Activated CD4-positive, alpha-beta memory T cell treated with anti-CD3 and anti-CD28 coated beads for 36 hours (primary cell): ENCODE measurements at regions not wholly inside any gene's neighbourhood (a gene's known extent, or its start where the extent isn't known, plus 50 kb on each side); places are given as distances from the start of the nearest gene placed in this dataset.

ENCODE experiments used
- CTCF ChIA-PET: fragments of 350-600 bp; sonication (Branson Sonifier 250); formaldehyde crosslinking; loops from one replicate; lab custom pipeline; 2021; ENCODE audit warnings: antibody characterized with exemption, inconsistent platforms; lab: Charles Lee
- POLR2A ChIA-PET: fragments of 350-600 bp; sonication (Branson Sonifier 250); formaldehyde crosslinking; loops from one replicate; lab custom pipeline; 2021; ENCODE audit warnings: antibody characterized with exemption; lab: Charles Lee
- DNase-seq: peaks from one replicate; pipeline ENCODE4 v3.0.0-alpha.2; 2020
- H3K27ac Mint-ChIP-seq: one replicate; pipeline ENCODE4 v1.8.0; 2021; ENCODE audit warnings: mixed read lengths
- H3K27me3 Mint-ChIP-seq: one replicate; pipeline ENCODE4 v1.8.0; 2021; ENCODE audit warnings: mixed read lengths
- H3K36me3 Mint-ChIP-seq: one replicate; pipeline ENCODE4 v1.8.0; 2021; ENCODE audit warnings: mixed read lengths
- H3K4me1 Mint-ChIP-seq: one replicate; pipeline ENCODE4 v1.8.0; 2021; ENCODE audit warnings: low read depth, mixed read lengths
- H3K4me3 Mint-ChIP-seq: one replicate; pipeline ENCODE4 v1.8.0; 2021; ENCODE audit warnings: mild to moderate bottlenecking, mixed read lengths
- H3K9me3 Mint-ChIP-seq: one replicate; pipeline ENCODE4 v1.8.0; 2021; ENCODE audit warnings: mixed read lengths
- intact Hi-C: fragments of 100-400 bp; cut with micrococcal nuclease; formaldehyde crosslinking; loops from one replicate; pipeline ENCODE4 v1.15.1; 2023

- ChIA-PET CTCF (interaction anchor here (0.6 kb wide), 1 partner anchor 662 kb away, joined by 4 read pairs; no protein-coding TSS in a partner anchor), POLR2A (no interaction called here)
- Mint-ChIP-seq H3K27me3 (peaks cover 5% of the 10 kb centered on the region), H3K27ac (no peak overlapping the region), H3K4me3 (no peak overlapping the region), H3K36me3 (no peaks in the 10 kb centered on the region), H3K9me3 (no peaks in the 10 kb centered on the region), H3K4me1 (no peaks in the 10 kb centered on the region)
- intact Hi-C loops: no loop called here
- DNase-seq: no peak
Measured at GRCh38 chr6:40735521-40735920, 148.4 kb upstream of the LRFN2 start.

- H3K9me3 Mint-ChIP-seq: no peaks in the 10 kb centered on the region
Measured at GRCh38 chr6:40735121-40735520, 148.0 kb upstream of the LRFN2 start.

GRCh38 chr6:40734607-40735006, 147.4 kb upstream of the LRFN2 start:
- no peaks in the 10 kb centered on the region for H3K36me3 Mint-ChIP-seq
- POLR2A ChIA-PET: no interaction called here
- DNase-seq: no peak
- no peak overlapping the region for H3K4me3 Mint-ChIP-seq
- H3K9me3 Mint-ChIP-seq: no peaks in the 10 kb centered on the region
- no peak overlapping the region for H3K27ac Mint-ChIP-seq
- intact Hi-C loops: no loop called here
- CTCF ChIA-PET: no interaction called here
- H3K4me1 Mint-ChIP-seq: no peaks in the 10 kb centered on the region
- H3K27me3 Mint-ChIP-seq: peaks cover 5% of the 10 kb centered on the region

More at GRCh38 chr6:40735121-40735520, 148.0 kb upstream of the LRFN2 start:
- H3K27me3 Mint-ChIP-seq: peaks cover 5% of the 10 kb centered on the region
- H3K27ac Mint-ChIP-seq: no peak overlapping the region
- DNase-seq: no peak
- no peak overlapping the region for H3K4me3 Mint-ChIP-seq
- CTCF ChIA-PET: no interaction called here
- H3K36me3 Mint-ChIP-seq: no peaks in the 10 kb centered on the region
- H3K4me1 Mint-ChIP-seq: no peaks in the 10 kb centered on the region
- intact Hi-C loops: no loop called here
- POLR2A ChIA-PET: no interaction called here

- H3K27me3 Mint-ChIP-seq: peaks cover 5% of the 10 kb centered on the region
- H3K9me3 Mint-ChIP-seq: no peaks in the 10 kb centered on the region
- intact Hi-C loops: no loop called here
- no peaks in the 10 kb centered on the region for H3K4me1 Mint-ChIP-seq
- DNase-seq: no peak
- ChIA-PET POLR2A (no interaction called here), CTCF (no interaction called here)
- H3K36me3 Mint-ChIP-seq: no peaks in the 10 kb centered on the region
- H3K4me3 Mint-ChIP-seq: no peak overlapping the region
- H3K27ac Mint-ChIP-seq: no peak overlapping the region
Measured at GRCh38 chr6:40733770-40734396, 146.7 kb upstream of the LRFN2 start.

- Mint-ChIP-seq H3K9me3 (no peaks in the 10 kb centered on the region), H3K27me3 (peaks cover 5% of the 10 kb centered on the region), H3K4me3 (no peak overlapping the region), H3K36me3 (no peaks in the 10 kb centered on the region), H3K4me1 (no peaks in the 10 kb centered on the region), H3K27ac (no peak overlapping the region)
- POLR2A ChIA-PET: no interaction called here
- intact Hi-C loops: no loop called here
- no peak for DNase-seq
- CTCF ChIA-PET: no interaction called here
Measured at GRCh38 chr6:40733290-40733689, 146.1 kb upstream of the LRFN2 start.

- CTCF ChIA-PET: no interaction called here
- POLR2A ChIA-PET: no interaction called here
- intact Hi-C loops: no loop called here
- Mint-ChIP-seq H3K4me3 (no peak overlapping the region), H3K27ac (no peak overlapping the region), H3K36me3 (no peaks in the 10 kb centered on the region), H3K9me3 (no peaks in the 10 kb centered on the region), H3K27me3 (peaks cover 5% of the 10 kb centered on the region), H3K4me1 (no peaks in the 10 kb centered on the region)
- DNase-seq: no peak
Measured at GRCh38 chr6:40732878-40733277, 145.7 kb upstream of the LRFN2 start.

GRCh38 chr6:40728643-40729042, 141.5 kb upstream of the LRFN2 start:
- intact Hi-C loops: no loop called here
- peaks cover 3% of the 10 kb centered on the region for H3K27me3 Mint-ChIP-seq
- ChIA-PET POLR2A (no interaction called here), CTCF (no interaction called here)
- no peaks in the 10 kb centered on the region for H3K36me3 Mint-ChIP-seq
- DNase-seq: no peak
- no peaks in the 10 kb centered on the region for H3K4me1 Mint-ChIP-seq
- no peak overlapping the region for H3K4me3 Mint-ChIP-seq
- H3K9me3 Mint-ChIP-seq: no peaks in the 10 kb centered on the region
- no peak overlapping the region for H3K27ac Mint-ChIP-seq

- no peaks in the 10 kb centered on the region for H3K4me1 Mint-ChIP-seq
- POLR2A ChIA-PET: no interaction called here
Measured at GRCh38 chr6:40727271-40727670, 140.1 kb upstream of the LRFN2 start.

GRCh38 chr6:40726853-40727252, 139.7 kb upstream of the LRFN2 start:
- no peaks in the 10 kb centered on the region for H3K4me1 Mint-ChIP-seq
- CTCF ChIA-PET: no interaction called here
- intact Hi-C loops: no loop called here
- no peaks in the 10 kb centered on the region for H3K27me3 Mint-ChIP-seq
- H3K27ac Mint-ChIP-seq: no peak overlapping the region
- no peak overlapping the region for H3K4me3 Mint-ChIP-seq
- H3K36me3 Mint-ChIP-seq: no peaks in the 10 kb centered on the region
- H3K9me3 Mint-ChIP-seq: no peaks in the 10 kb centered on the region
- DNase-seq: no peak
- POLR2A ChIA-PET: no interaction called here

More at GRCh38 chr6:40727271-40727670, 140.1 kb upstream of the LRFN2 start:
- H3K4me3 Mint-ChIP-seq: no peak overlapping the region
- no peaks in the 10 kb centered on the region for H3K9me3 Mint-ChIP-seq
- no peak overlapping the region for H3K27ac Mint-ChIP-seq
- CTCF ChIA-PET: no interaction called here
- no peak for DNase-seq
- intact Hi-C loops: no loop called here
- no peaks in the 10 kb centered on the region for H3K27me3 Mint-ChIP-seq
- no peaks in the 10 kb centered on the region for H3K36me3 Mint-ChIP-seq

GRCh38 chr6:40725390-40725789, 138.2 kb upstream of the LRFN2 start:
- CTCF ChIA-PET: no interaction called here
- Mint-ChIP-seq H3K4me3 (no peak overlapping the region), H3K36me3 (no peaks in the 10 kb centered on the region), H3K4me1 (no peaks in the 10 kb centered on the region), H3K27ac (no peak overlapping the region), H3K27me3 (no peaks in the 10 kb centered on the region), H3K9me3 (no peaks in the 10 kb centered on the region)
- no peak for DNase-seq
- intact Hi-C loops: no loop called here
- POLR2A ChIA-PET: no interaction called here

- intact Hi-C loops: no loop called here
- no peak for DNase-seq
- H3K27me3 Mint-ChIP-seq: no peaks in the 10 kb centered on the region
- no peaks in the 10 kb centered on the region for H3K36me3 Mint-ChIP-seq
- no peaks in the 10 kb centered on the region for H3K9me3 Mint-ChIP-seq
- H3K4me1 Mint-ChIP-seq: peaks cover under 1% of the 10 kb centered on the region
- ChIA-PET POLR2A (no interaction called here), CTCF (no interaction called here)
- no peak overlapping the region for H3K4me3 Mint-ChIP-seq
- no peak overlapping the region for H3K27ac Mint-ChIP-seq
Measured at GRCh38 chr6:40724886-40725285, 137.7 kb upstream of the LRFN2 start.

GRCh38 chr6:40723967-40724366, 136.8 kb upstream of the LRFN2 start:
- H3K9me3 Mint-ChIP-seq: no peaks in the 10 kb centered on the region
- no peaks in the 10 kb centered on the region for H3K27me3 Mint-ChIP-seq
- H3K4me1 Mint-ChIP-seq: peaks cover 6% of the 10 kb centered on the region
- no peak for DNase-seq
- intact Hi-C loops: no loop called here
- H3K36me3 Mint-ChIP-seq: no peaks in the 10 kb centered on the region
- ChIA-PET CTCF (no interaction called here), POLR2A (no interaction called here)
- no peak overlapping the region for H3K4me3 Mint-ChIP-seq
- no peak overlapping the region for H3K27ac Mint-ChIP-seq

- no peak for DNase-seq
- no peak overlapping the region for H3K4me3 Mint-ChIP-seq
- H3K4me1 Mint-ChIP-seq: peaks cover 6% of the 10 kb centered on the region
- H3K36me3 Mint-ChIP-seq: no peaks in the 10 kb centered on the region
- POLR2A ChIA-PET: no interaction called here
- intact Hi-C loops: no loop called here
- no peaks in the 10 kb centered on the region for H3K9me3 Mint-ChIP-seq
- CTCF ChIA-PET: no interaction called here
- no peak overlapping the region for H3K27ac Mint-ChIP-seq
- no peaks in the 10 kb centered on the region for H3K27me3 Mint-ChIP-seq
Measured at GRCh38 chr6:40722553-40723258, 135.5 kb upstream of the LRFN2 start.
